ENCODE measurements at regions not wholly inside any gene's neighbourhood (a gene's known extent, or its start where the extent isn't known, plus 50 kb on each side); places are given as distances from the start of the nearest gene placed in this dataset.
A peak's percentile ranks its signal among the peaks of the same experiment; 100 is the strongest.

- no peaks in the 10 kb centered on the region for H3K36me3 ChIP-seq (replicated peaks)
- TF ChIP-seq CTCF (IDR thresholded peaks at IDR 0.05; ENCODE audit: low read depth, low read length, missing control alignments): no peak
Observed at GRCh38 chr1:185400052-185400451, 83.0 kb upstream of the IVNS1ABP start.

DNA sequence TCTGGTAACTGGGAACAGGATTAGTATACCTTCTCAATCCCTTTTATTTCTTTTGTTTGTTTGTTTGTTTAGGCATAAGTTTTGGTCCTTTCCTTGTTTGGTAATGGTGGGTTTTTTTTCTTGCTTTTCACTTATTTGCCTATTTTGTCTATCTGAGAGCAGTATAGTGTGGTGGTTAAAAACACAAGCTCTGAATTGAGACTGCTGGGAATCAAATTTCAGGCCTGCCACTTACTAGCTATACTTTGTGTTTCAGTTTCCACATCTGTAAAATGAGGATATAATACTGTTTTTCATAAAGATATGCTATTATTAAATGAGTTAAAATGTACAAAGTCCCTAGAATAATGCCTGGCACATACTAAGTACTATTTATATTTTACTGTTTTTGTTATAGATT, 81.6 kb upstream of the IVNS1ABP start:
- Histone ChIP-seq H3K36me3 (replicated peaks) (no peaks in the 10 kb centered on the region), H3K27me3 (replicated peaks) (no peaks in the 10 kb centered on the region), H3K27ac (no peak overlapping the region), H3K4me3 (ENCODE audit: low read depth, low read length) (no peak overlapping the region)
- DNase-seq: no peak
- in situ Hi-C loops (cut with HindIII; ENCODE audit: low pct_ligation_motif_present, low sequenced_read_pairs): no loop called here
- no peak for TF ChIP-seq CTCF (IDR thresholded peaks at IDR 0.05; ENCODE audit: low read depth, low read length, missing control alignments)

More at GRCh38 chr1:185400052-185400451, 83.0 kb upstream of the IVNS1ABP start:
- H3K27ac ChIP-seq: peak overlapping the region; percentile 60
- no peak overlapping the region for H3K4me3 ChIP-seq (ENCODE audit: low read depth, low read length)
- no peaks in the 10 kb centered on the region for H3K27me3 ChIP-seq (replicated peaks)
- in situ Hi-C loops (cut with HindIII; ENCODE audit: low pct_ligation_motif_present, low sequenced_read_pairs): no loop called here
- peak; percentile 75 for DNase-seq

GRCh38 chr1:185398022-185398421, 81.0 kb upstream of the IVNS1ABP start:
- Histone ChIP-seq H3K36me3 (replicated peaks) (no peaks in the 10 kb centered on the region), H3K27me3 (replicated peaks) (no peaks in the 10 kb centered on the region), H3K4me3 (ENCODE audit: low read depth, low read length) (no peak overlapping the region), H3K27ac (no peak overlapping the region)
- DNase-seq: no peak
- TF ChIP-seq CTCF (IDR thresholded peaks at IDR 0.05; ENCODE audit: low read depth, low read length, missing control alignments): no peak
- in situ Hi-C loops (cut with HindIII; ENCODE audit: low pct_ligation_motif_present, low sequenced_read_pairs): no loop called here

DNA sequence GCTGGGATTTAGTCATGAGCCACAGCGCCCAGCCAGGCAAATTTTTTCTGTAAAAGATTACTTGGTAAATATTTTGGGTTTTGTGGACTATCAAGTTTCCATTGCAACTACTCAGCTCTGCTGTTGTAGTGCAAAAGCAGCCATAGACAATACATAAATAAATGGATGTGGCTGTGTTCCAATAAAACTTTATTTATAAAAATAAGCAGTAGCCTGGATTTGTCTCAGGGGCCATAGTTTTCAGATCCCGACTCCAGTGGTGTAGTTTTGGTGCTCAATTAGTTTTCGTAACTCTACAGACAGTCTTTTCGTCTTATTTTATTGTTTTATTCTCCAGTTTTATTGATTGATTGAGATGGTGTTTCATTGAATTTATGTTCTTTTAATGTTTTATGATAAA, 80.1 kb upstream of the IVNS1ABP start:
- no peaks in the 10 kb centered on the region for H3K27me3 ChIP-seq (replicated peaks)
- in situ Hi-C loops (cut with HindIII; ENCODE audit: low pct_ligation_motif_present, low sequenced_read_pairs): no loop called here
- H3K36me3 ChIP-seq (replicated peaks): no peaks in the 10 kb centered on the region
- no peak for TF ChIP-seq CTCF (IDR thresholded peaks at IDR 0.05; ENCODE audit: low read depth, low read length, missing control alignments)
- H3K27ac ChIP-seq: no peak overlapping the region
- H3K4me3 ChIP-seq (ENCODE audit: low read depth, low read length): no peak overlapping the region
- DNase-seq: no peak

GRCh38 chr1:185396126-185396525, 79.1 kb upstream of the IVNS1ABP start:
- H3K36me3 ChIP-seq (replicated peaks): no peaks in the 10 kb centered on the region
- H3K27me3 ChIP-seq (replicated peaks): no peaks in the 10 kb centered on the region
- H3K27ac ChIP-seq: no peak overlapping the region
- in situ Hi-C loops (cut with HindIII; ENCODE audit: low pct_ligation_motif_present, low sequenced_read_pairs): no loop called here
- no peak for DNase-seq
- H3K4me3 ChIP-seq (ENCODE audit: low read depth, low read length): no peak overlapping the region
- no peak for TF ChIP-seq CTCF (IDR thresholded peaks at IDR 0.05; ENCODE audit: low read depth, low read length, missing control alignments)

DNA sequence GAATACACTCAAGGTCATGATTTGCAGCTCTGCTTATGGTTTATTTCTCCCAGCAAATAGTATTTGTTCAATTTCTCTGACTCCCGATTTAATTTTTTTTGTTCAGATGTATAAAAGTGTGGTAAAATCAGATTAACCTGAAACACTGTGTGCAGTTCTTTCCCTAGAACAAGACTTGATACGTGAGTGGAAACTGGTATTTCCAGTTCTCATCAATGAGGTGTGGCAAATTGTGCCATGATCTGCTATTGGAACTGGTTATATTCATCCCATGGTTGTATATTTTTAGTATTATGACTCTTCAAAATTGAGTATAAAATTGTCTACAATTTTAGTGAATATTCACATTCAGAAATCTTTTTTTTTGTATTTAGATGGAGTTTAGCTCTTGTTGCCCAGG, 76.8 kb upstream of the IVNS1ABP start:
- no peak for DNase-seq
- Histone ChIP-seq H3K4me3 (ENCODE audit: low read depth, low read length) (no peak overlapping the region), H3K36me3 (replicated peaks) (no peaks in the 10 kb centered on the region), H3K27ac (no peak overlapping the region), H3K27me3 (replicated peaks) (no peaks in the 10 kb centered on the region)
- in situ Hi-C loops (cut with HindIII; ENCODE audit: low pct_ligation_motif_present, low sequenced_read_pairs): no loop called here
- TF ChIP-seq CTCF (IDR thresholded peaks at IDR 0.05; ENCODE audit: low read depth, low read length, missing control alignments): no peak
